Stimulated activated naive CD8-positive, alpha-beta T cell treated with anti-CD3 and anti-CD28 coated beads, Interleukin-15, amount 100 ng/mL, for 72 hours (primary cell): ENCODE measurements at regions not wholly inside any gene's neighbourhood (a gene's known extent, or its start where the extent isn't known, plus 50 kb on each side); places are given as distances from the start of the nearest gene placed in this dataset.

Experiments used
- ATAC-seq: fragments of 150-1000 bp; cut with Tn5 transposase; 2 replicates; pipeline ENCODE4 v1.10.0; 2021; ENCODE audit warnings: mild to moderate bottlenecking, moderate library complexity
- DNase-seq, 2 donors: peaks; one replicate each; pipeline ENCODE4 v3.0.0; 2021 to 2022
- H3K27ac Mint-ChIP-seq, 2 donors: one replicate each; pipeline ENCODE4 v1.8.0; 2022; ENCODE audit warnings: mild to moderate bottlenecking in 2 of 2, mixed read lengths in 2 of 2, moderate library complexity in 2 of 2
- H3K27me3 Mint-ChIP-seq: one replicate; pipeline ENCODE4 v1.8.0; 2022; ENCODE audit warnings: mixed read lengths
- H3K4me1 Mint-ChIP-seq: one replicate; pipeline ENCODE4 v1.8.0; 2022; ENCODE audit warnings: mild to moderate bottlenecking, mixed read lengths
- H3K4me3 Mint-ChIP-seq, 2 donors: one replicate each; pipeline ENCODE4 v1.8.0; 2022; ENCODE audit warnings: mild to moderate bottlenecking in 2 of 2, mixed read lengths in 2 of 2, moderate library complexity in 1 of 2
- H3K9me3 Mint-ChIP-seq, 2 donors: one replicate each; pipeline ENCODE4 v1.8.0; 2022; ENCODE audit warnings: mixed read lengths in 2 of 2

GRCh38 chr18:24530630-24531111, 70.2 kb downstream of the HRH4 start:
- H3K27ac Mint-ChIP-seq = no peak overlapping the region
- ATAC-seq (peak; percentile 81), DNase-seq (peak; percentile 1 to 8)
- H3K4me1 Mint-ChIP-seq = peaks cover 12% of the 10 kb centered on the region
- peaks cover 38% of the 10 kb centered on the region for H3K27me3 Mint-ChIP-seq
- no peak overlapping the region for H3K4me3 Mint-ChIP-seq
- peaks cover 0 to 5% of the 10 kb centered on the region in 2 donors for H3K9me3 Mint-ChIP-seq

DNA sequence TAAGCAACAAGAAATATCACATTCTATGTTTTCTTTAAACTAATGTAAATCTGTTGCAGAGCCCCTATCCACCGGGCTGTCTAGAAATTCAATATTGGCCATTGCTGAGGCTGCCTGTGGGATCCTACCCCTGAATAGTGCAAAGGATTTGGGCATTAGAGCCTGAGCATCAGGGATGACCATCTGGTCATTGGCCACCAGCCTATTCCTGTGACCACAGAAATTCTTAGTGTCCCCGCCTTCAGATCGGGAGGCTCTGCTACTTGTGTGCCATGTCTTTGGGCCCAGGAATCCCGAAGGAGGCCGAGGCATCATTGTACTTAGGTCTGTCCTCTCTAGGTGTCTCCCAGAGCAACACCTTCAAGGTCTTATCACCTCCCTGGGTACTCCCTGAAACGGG, 73.8 kb downstream of the HRH4 start:
- Mint-ChIP-seq H3K27me3 (peaks cover 37% of the 10 kb centered on the region), H3K4me1 (peaks cover 12% of the 10 kb centered on the region), H3K9me3 (peaks cover 0 to 5% of the 10 kb centered on the region in 2 donors), H3K4me3 (no peak overlapping the region), H3K27ac (no peak overlapping the region)
- no peak for DNase-seq
- ATAC-seq = no peak

GRCh38 chr18:24534737-24535136, 74.3 kb downstream of the HRH4 start:
- Mint-ChIP-seq H3K4me1 (peaks cover 12% of the 10 kb centered on the region), H3K27me3 (peaks cover 37% of the 10 kb centered on the region), H3K9me3 (peaks cover 0 to 5% of the 10 kb centered on the region in 2 donors), H3K4me3 (no peak overlapping the region), H3K27ac (no peak overlapping the region)
- no peak for ATAC-seq
- DNase-seq = no peak

- peaks cover 6% of the 10 kb centered on the region for H3K4me1 Mint-ChIP-seq
Measured at GRCh38 chr18:24535527-24536295, 75.3 kb downstream of the HRH4 start.

GRCh38 chr18:24536326-24536725, 75.9 kb downstream of the HRH4 start:
- H3K9me3 Mint-ChIP-seq = peaks cover 0 to 5% of the 10 kb centered on the region in 2 donors
- H3K4me1 Mint-ChIP-seq = peaks cover under 1% of the 10 kb centered on the region
- no peak for DNase-seq
- no peak for ATAC-seq
- H3K4me3 Mint-ChIP-seq = no peak overlapping the region
- H3K27me3 Mint-ChIP-seq = peaks cover 32% of the 10 kb centered on the region
- no peak overlapping the region for H3K27ac Mint-ChIP-seq

More at GRCh38 chr18:24535527-24536295, 75.3 kb downstream of the HRH4 start:
- ATAC-seq = no peak
- H3K27ac Mint-ChIP-seq = no peak overlapping the region
- DNase-seq = no peak
- peaks cover 0 to 5% of the 10 kb centered on the region in 2 donors for H3K9me3 Mint-ChIP-seq
- H3K4me3 Mint-ChIP-seq = no peak overlapping the region
- peaks cover 37% of the 10 kb centered on the region for H3K27me3 Mint-ChIP-seq

GRCh38 chr18:24536834-24537233, 76.4 kb downstream of the HRH4 start:
- Mint-ChIP-seq H3K27ac (no peak overlapping the region), H3K4me3 (no peak overlapping the region), H3K4me1 (no peaks in the 10 kb centered on the region), H3K9me3 (peaks cover 0 to 5% of the 10 kb centered on the region in 2 donors), H3K27me3 (peaks cover 29% of the 10 kb centered on the region)
- no peak for ATAC-seq
- DNase-seq = no peak

GRCh38 chr18:24538414-24539264, 78.2 kb downstream of the HRH4 start:
- Mint-ChIP-seq H3K4me1 (no peaks in the 10 kb centered on the region), H3K27me3 (peaks cover 13% of the 10 kb centered on the region), H3K9me3 (no peaks in the 10 kb centered on the region), H3K27ac (no peak overlapping the region), H3K4me3 (no peak overlapping the region)
- DNase-seq (no peak), ATAC-seq (no peak)

GRCh38 chr18:24539866-24540617, 79.6 kb downstream of the HRH4 start:
- Mint-ChIP-seq H3K4me3 (no peak overlapping the region), H3K9me3 (no peaks in the 10 kb centered on the region), H3K4me1 (no peaks in the 10 kb centered on the region), H3K27me3 (peaks cover 13% of the 10 kb centered on the region), H3K27ac (no peak overlapping the region)
- DNase-seq (no peak), ATAC-seq (no peak)

DNA sequence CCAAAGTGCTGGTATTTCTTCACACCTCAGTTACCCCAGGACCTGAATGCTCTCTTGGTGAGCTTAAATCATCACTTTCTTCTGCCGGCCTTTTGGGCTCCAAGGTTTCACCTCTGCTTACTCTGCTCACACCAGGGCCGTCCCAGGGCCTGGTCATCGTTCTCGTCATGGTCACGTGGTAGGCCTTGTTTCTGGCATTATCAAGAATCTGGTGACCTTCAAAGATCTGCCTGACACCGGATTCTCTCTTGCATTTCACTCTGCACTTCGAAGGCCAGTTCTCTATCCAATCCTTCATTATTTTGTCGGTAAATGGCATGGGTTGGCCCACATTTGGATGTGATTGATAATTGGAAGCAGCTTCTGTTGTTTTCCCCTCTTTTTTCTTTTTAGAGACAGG, 80.5 kb downstream of the HRH4 start:
- peaks cover 13% of the 10 kb centered on the region for H3K27me3 Mint-ChIP-seq
- ATAC-seq (no peak), DNase-seq (no peak)
- no peaks in the 10 kb centered on the region for H3K9me3 Mint-ChIP-seq
- H3K27ac Mint-ChIP-seq = peak overlapping the region in 1 of 2 donors; percentile 28
- H3K4me3 Mint-ChIP-seq = no peak overlapping the region
- no peaks in the 10 kb centered on the region for H3K4me1 Mint-ChIP-seq

DNA sequence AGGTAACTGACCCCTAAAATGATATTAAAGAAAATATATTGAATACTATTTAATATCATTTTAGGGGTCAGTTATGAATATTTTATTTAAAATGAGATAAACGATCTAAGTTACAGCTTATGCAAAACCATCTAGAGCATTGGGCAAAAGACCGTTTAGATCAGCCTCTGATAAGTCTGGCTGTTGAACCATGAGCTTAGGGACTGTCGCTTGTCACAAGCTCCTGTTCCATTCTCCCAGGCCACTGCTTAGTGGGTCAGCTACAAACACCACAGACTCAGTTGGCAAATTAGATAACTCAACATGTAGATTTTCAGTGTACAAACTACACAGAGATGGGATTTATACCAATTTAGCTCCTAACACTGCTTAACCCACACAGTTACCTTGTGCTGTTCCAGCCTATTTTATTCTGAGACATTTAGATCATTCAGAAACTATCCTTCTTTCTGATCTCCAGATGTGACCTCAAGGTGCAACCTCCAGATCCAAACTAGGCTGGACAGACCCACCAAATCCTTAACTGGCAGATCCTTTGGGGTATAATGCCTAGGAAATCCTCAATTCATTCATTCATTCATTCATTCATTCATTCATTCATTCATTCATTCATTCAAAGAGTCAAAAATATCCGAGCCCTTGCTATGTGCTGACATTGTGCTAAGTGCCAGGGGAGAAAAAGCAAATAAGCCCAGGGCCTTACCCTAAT, 82.8 kb downstream of the HRH4 start:
- Mint-ChIP-seq H3K27me3 (peaks cover 6% of the 10 kb centered on the region), H3K4me1 (no peaks in the 10 kb centered on the region), H3K9me3 (no peaks in the 10 kb centered on the region), H3K27ac (peak overlapping the region in 1 of 2 donors; percentile 29), H3K4me3 (no peak overlapping the region)
- DNase-seq = no peak
- ATAC-seq = no peak

DNA sequence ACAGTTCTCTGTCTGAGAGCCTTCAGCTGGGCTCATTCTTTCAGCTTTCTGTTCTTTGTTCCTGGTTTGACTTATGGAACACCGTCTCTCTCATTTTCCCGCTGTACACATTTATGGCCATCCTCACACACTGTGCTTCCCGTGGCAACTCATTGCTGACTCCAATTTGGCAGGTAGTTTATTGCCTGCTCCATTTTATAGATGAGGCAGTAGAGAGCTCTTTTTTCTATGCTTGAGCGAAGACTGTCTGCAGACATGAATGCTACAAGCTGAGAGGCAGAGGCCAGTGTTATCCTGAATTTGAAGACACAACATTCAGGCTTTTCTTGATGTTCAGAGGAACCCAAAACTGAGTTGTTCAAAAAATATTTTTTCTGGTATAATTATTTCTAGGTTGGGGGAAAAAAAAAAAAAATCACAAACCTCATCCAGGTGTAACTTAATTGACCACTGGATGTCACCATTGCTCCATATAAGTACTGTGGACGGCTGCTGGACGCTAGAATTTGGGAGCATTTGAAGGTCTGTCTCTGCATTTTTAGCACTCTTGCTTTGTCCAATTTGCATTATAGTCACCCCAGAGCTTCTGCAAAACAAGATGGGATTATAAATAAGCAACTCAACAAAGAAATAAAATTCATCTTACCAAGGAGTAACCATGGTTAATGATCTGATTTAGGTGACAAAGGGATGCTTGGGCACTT, 83.5 kb downstream of the HRH4 start:
- Mint-ChIP-seq H3K9me3 (no peaks in the 10 kb centered on the region), H3K27me3 (no peaks in the 10 kb centered on the region), H3K4me1 (no peaks in the 10 kb centered on the region), H3K4me3 (no peak overlapping the region), H3K27ac (no peak overlapping the region)
- DNase-seq = no peak
- ATAC-seq = no peak

DNA sequence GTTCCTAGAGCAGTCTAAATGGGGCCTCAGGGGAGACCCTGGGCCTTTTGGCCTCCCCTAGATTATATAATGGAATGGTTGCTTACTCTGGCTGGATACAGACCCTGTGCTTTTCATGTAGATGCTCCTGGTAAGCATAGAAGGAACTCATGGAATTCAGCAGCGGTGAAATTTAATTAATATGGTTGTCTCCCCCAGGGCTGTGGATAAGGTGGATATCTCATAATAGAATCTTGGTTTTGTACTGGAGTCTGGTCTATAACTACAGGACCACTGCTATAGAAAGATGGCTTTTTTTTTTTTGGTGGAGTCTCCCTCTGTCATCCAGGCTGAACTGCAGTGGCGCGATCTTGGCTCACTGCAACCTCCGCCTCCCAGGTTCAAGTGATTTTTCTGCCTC, 84.5 kb downstream of the HRH4 start:
- no peaks in the 10 kb centered on the region for H3K9me3 Mint-ChIP-seq
- H3K4me3 Mint-ChIP-seq = no peak overlapping the region
- ATAC-seq = no peak

GRCh38 chr18:24545651-24546050, 85.2 kb downstream of the HRH4 start:
- H3K4me1 Mint-ChIP-seq = no peaks in the 10 kb centered on the region
- H3K4me3 Mint-ChIP-seq = no peak overlapping the region
- no peak overlapping the region for H3K27ac Mint-ChIP-seq
- no peaks in the 10 kb centered on the region for H3K9me3 Mint-ChIP-seq
- DNase-seq (no peak), ATAC-seq (no peak)
- H3K27me3 Mint-ChIP-seq = no peaks in the 10 kb centered on the region

More for the DNA sequence above, 84.5 kb downstream of the HRH4 start:
- Mint-ChIP-seq H3K27me3 (no peaks in the 10 kb centered on the region), H3K27ac (no peak overlapping the region), H3K4me1 (no peaks in the 10 kb centered on the region)
- no peak for DNase-seq

- Mint-ChIP-seq H3K9me3 (no peaks in the 10 kb centered on the region), H3K4me3 (no peak overlapping the region), H3K27ac (no peak overlapping the region), H3K4me1 (no peaks in the 10 kb centered on the region), H3K27me3 (no peaks in the 10 kb centered on the region)
- ATAC-seq (no peak), DNase-seq (no peak)
Measured at GRCh38 chr18:24546307-24546706, 85.9 kb downstream of the HRH4 start.
